CD14-positive monocyte (primary cell): ENCODE measurements at regions not wholly inside any gene's neighbourhood (a gene's known extent, or its start where the extent isn't known, plus 50 kb on each side); places are given as distances from the start of the nearest gene placed in this dataset.

ENCODE experiments used
- DNase-seq, 3 donors: peaks; one replicate each; pipeline ENCODE4 v3.0.0-alpha.2; 2011 to 2022
- H2AFZ ChIP-seq: 2 replicates; pipeline ENCODE4 v1.6.0; 2012; ENCODE audit warnings: mild to moderate bottlenecking, low read depth, low read length, inconsistent platforms; ENCODE audit not compliant: insufficient read depth, poor library complexity, severe bottlenecking
- H3K27ac ChIP-seq, 2 donors: 1 replicate in 1 of 2; 2 replicates in 1 of 2; pipeline ENCODE4 v1.5.1; 2012 to 2013; ENCODE audit warnings: low read length in 2 of 2, control low read depth in 1 of 2, inconsistent platforms in 1 of 2, low read depth in 1 of 2, mild to moderate bottlenecking in 1 of 2
- H3K27me3 ChIP-seq, 2 donors: one replicate each; pipeline versions ENCODE4 v1.6.0 to v1.6.1; 2011 to 2013; ENCODE audit warnings: low read length in 2 of 2; ENCODE audit not compliant: control insufficient read depth in 2 of 2, insufficient read depth in 2 of 2
- H3K36me3 ChIP-seq, 2 donors: replicated peaks in 1 of 2; 1 replicate in 1 of 2; 2 replicates in 1 of 2; pipeline versions ENCODE4 v1.5.1 to v1.6.1; 2012 to 2013; ENCODE audit warnings: low read length in 2 of 2, control low read depth in 1 of 2, inconsistent platforms in 1 of 2, mild to moderate bottlenecking in 1 of 2; ENCODE audit not compliant: insufficient read depth in 2 of 2, control insufficient read depth in 1 of 2
- H3K4me1 ChIP-seq, 2 donors: 1 replicate in 1 of 2; 2 replicates in 1 of 2; pipeline versions ENCODE4 v1.5.1 to v1.6.1; 2012 to 2013; ENCODE audit warnings: low read length in 2 of 2, control low read depth in 1 of 2, inconsistent platforms in 1 of 2, mild to moderate bottlenecking in 1 of 2, moderate library complexity in 1 of 2; ENCODE audit not compliant: insufficient read depth in 2 of 2, control insufficient read depth in 1 of 2
- H3K4me2 ChIP-seq: replicated peaks from 2 replicates; pipeline ENCODE3; 2012; ENCODE audit warnings: low read length, moderate library complexity, mild to moderate bottlenecking; ENCODE audit not compliant: poor library complexity, severe bottlenecking; ENCODE audit errors: extremely low read depth
- H3K4me3 ChIP-seq, 3 experiments: fragments of 200-600 bp in 1 of 3; sonication (generic) in 1 of 3; replicated peaks in 1 of 3; 1 replicate in 2 of 3; 2 replicates in 1 of 3; pipeline ENCODE4 v1.5.1; 2011 to 2013; ENCODE audit warnings: low read length in 3 of 3, mild to moderate bottlenecking in 3 of 3, control low read depth in 2 of 3, low read depth in 2 of 3, inconsistent platforms in 1 of 3, moderate library complexity in 1 of 3
- H3K79me2 ChIP-seq: 2 replicates; pipeline ENCODE4 v1.6.0; 2012; ENCODE audit warnings: mild to moderate bottlenecking, control low read depth, inconsistent platforms, low read length, moderate library complexity; ENCODE audit not compliant: insufficient read depth
- H3K9ac ChIP-seq: 2 replicates; pipeline ENCODE4 v1.6.0; 2017; ENCODE audit warnings: low read length, mild to moderate bottlenecking; ENCODE audit not compliant: insufficient read depth, poor library complexity, severe bottlenecking
- H3K9me3 ChIP-seq, 2 donors: replicated peaks in 1 of 2; 1 replicate in 1 of 2; 2 replicates in 1 of 2; pipeline versions ENCODE4 v1.5.1 to v1.6.1; 2012 to 2013; ENCODE audit warnings: low read length in 2 of 2, control low read depth in 1 of 2; ENCODE audit not compliant: control insufficient read depth in 1 of 2, insufficient read depth in 1 of 2
- H4K20me1 ChIP-seq: 2 replicates; pipeline ENCODE4 v1.6.0; 2012; ENCODE audit warnings: mild to moderate bottlenecking, low read length, control low read depth, moderate library complexity; ENCODE audit not compliant: insufficient read depth
- H3K27ac Mint-ChIP-seq, 7 donors: one replicate each; pipeline ENCODE4 v1.8.0; 2020; ENCODE audit warnings: mild to moderate bottlenecking in 7 of 7, mixed read lengths in 7 of 7, moderate library complexity in 6 of 7, inconsistent platforms in 2 of 7
- H3K27me3 Mint-ChIP-seq, 3 donors: one replicate each; pipeline ENCODE4 v1.8.0; 2021 to 2022; ENCODE audit warnings: low read depth in 3 of 3, mild to moderate bottlenecking in 3 of 3, mixed read lengths in 3 of 3, moderate library complexity in 3 of 3, inconsistent platforms in 1 of 3
- H3K36me3 Mint-ChIP-seq, 2 donors: one replicate each; pipeline ENCODE4 v1.8.0; 2020; ENCODE audit warnings: mixed read lengths in 2 of 2, inconsistent platforms in 1 of 2, mild to moderate bottlenecking in 1 of 2
- H3K4me1 Mint-ChIP-seq: one replicate; pipeline ENCODE4 v1.8.0; 2020; ENCODE audit warnings: mild to moderate bottlenecking, mixed read lengths
- H3K4me3 Mint-ChIP-seq, 2 donors: one replicate each; pipeline ENCODE4 v1.8.0; 2020; ENCODE audit warnings: mild to moderate bottlenecking in 2 of 2, mixed read lengths in 2 of 2, moderate library complexity in 1 of 2
- H3K9me3 Mint-ChIP-seq, 7 donors: one replicate each; pipeline ENCODE4 v1.8.0; 2020 to 2022; ENCODE audit warnings: mixed read lengths in 7 of 7, mild to moderate bottlenecking in 6 of 7, moderate library complexity in 6 of 7, inconsistent platforms in 2 of 7
- CTCF ChIP-seq: fragments of 200-600 bp; IDR thresholded peaks from one replicate; pipeline ENCODE4 v1.8.0; 2022; ENCODE audit warnings: antibody characterized with exemption, mild to moderate bottlenecking
- WGBS: methylation state at CpG from one replicate; pipeline ENCODE4 v1.1.5; 2013; ENCODE audit warnings: missing lambda C conversion rate; ENCODE audit not compliant: insufficient coverage; 5-methylcytosine and 5-hydroxymethylcytosine counted together
- intact Hi-C, 2 donors: fragments of 100-400 bp; cut with micrococcal nuclease; formaldehyde crosslinking; loops; one replicate each; pipeline versions ENCODE4 v1.15.0 to v1.15.1; 2023

GRCh38 chr9:3676766-3677165 is 151.0 kb upstream of the RFX3 start:
- no peak overlapping the region for H3K4me3 Mint-ChIP-seq
- H3K4me1 Mint-ChIP-seq = no peaks in the 10 kb centered on the region
- Histone ChIP-seq H2AFZ (no peak overlapping the region), H3K9ac (no peak overlapping the region), H3K4me1 (no peaks in the 10 kb centered on the region), H3K79me2 (no peaks in the 10 kb centered on the region), H3K9me3 (no peaks in the 10 kb centered on the region), H3K4me2 (no peak overlapping the region), H3K36me3 (no peaks in the 10 kb centered on the region), H3K27ac (no peak overlapping the region), H3K27me3 (no peaks in the 10 kb centered on the region), H4K20me1 (no peaks in the 10 kb centered on the region), H3K4me3 (no peak overlapping the region)
- 93% methylated on average over 2 of the region's 3 CpGs for WGBS
- no peak for TF ChIP-seq CTCF
- H3K9me3 Mint-ChIP-seq = peaks cover 0 to 2% (median 0%) of the 10 kb centered on the region in 7 donors
- intact Hi-C loops = no loop called here
- no peak overlapping the region for H3K27ac Mint-ChIP-seq
- DNase-seq = no peak
- no peaks in the 10 kb centered on the region for H3K36me3 Mint-ChIP-seq
- H3K27me3 Mint-ChIP-seq = no peaks in the 10 kb centered on the region

DNA sequence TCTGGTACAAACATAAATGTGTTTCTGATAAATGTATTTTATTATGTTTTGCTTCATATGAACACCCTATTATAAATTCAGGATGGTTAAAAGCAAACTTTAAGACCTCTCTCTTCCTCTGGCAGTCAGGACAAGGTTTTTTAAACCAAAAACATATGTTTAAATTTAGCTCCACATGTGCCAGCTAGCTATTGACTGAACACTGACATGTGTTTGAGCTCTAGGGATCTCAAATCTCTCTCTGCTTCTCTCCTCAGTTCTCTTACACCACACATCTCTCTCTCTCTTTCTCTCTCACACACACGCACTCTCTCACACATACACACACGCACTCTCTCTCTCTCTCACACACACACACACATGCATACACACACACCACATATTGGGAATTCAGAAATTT is 150.1 kb upstream of the RFX3 start:
- Histone ChIP-seq H3K79me2 (no peaks in the 10 kb centered on the region), H4K20me1 (no peaks in the 10 kb centered on the region), H3K9ac (no peak overlapping the region), H3K4me2 (no peak overlapping the region), H3K4me3 (no peak overlapping the region), H3K4me1 (no peaks in the 10 kb centered on the region), H3K36me3 (no peaks in the 10 kb centered on the region), H2AFZ (no peak overlapping the region), H3K27ac (no peak overlapping the region), H3K9me3 (no peaks in the 10 kb centered on the region), H3K27me3 (no peaks in the 10 kb centered on the region)
- intact Hi-C loops = no loop called here
- no peak for DNase-seq
- no peaks in the 10 kb centered on the region for H3K27me3 Mint-ChIP-seq
- H3K4me1 Mint-ChIP-seq = no peaks in the 10 kb centered on the region
- H3K4me3 Mint-ChIP-seq = no peak overlapping the region
- WGBS = no CpG with 5 or more reads among the region's 2 CpGs
- no peak overlapping the region for H3K27ac Mint-ChIP-seq
- TF ChIP-seq CTCF = no peak
- no peaks in the 10 kb centered on the region for H3K36me3 Mint-ChIP-seq
- H3K9me3 Mint-ChIP-seq = peaks cover 0 to 2% (median 0%) of the 10 kb centered on the region in 7 donors
